OCI-LY1 (cell line): ENCODE measurements at regions not wholly inside any gene's neighbourhood (a gene's known extent, or its start where the extent isn't known, plus 50 kb on each side); places are given as distances from the start of the nearest gene placed in this dataset.

Experiments used
- EZH2 ChIP-seq: fragments of 200-600 bp; sonication (generic), shearing (Covaris generic); IDR thresholded peaks from 2 replicates; pipeline ENCODE4 v1.8.0; 2017; ENCODE audit warnings: borderline replicate concordance, mixed run types, mild to moderate bottlenecking, antibody characterized with exemption, low read length, moderate library complexity, mixed read lengths
- TF ChIP-seq, protein P1 (sequence below): fragments of 200-600 bp; sonication (generic), shearing (Covaris generic); IDR thresholded peaks from 2 replicates; pipeline ENCODE4 v1.5.1; 2017; ENCODE audit warnings: mild to moderate bottlenecking, antibody characterized with exemption, low read length, moderate library complexity, mixed read lengths

DNA sequence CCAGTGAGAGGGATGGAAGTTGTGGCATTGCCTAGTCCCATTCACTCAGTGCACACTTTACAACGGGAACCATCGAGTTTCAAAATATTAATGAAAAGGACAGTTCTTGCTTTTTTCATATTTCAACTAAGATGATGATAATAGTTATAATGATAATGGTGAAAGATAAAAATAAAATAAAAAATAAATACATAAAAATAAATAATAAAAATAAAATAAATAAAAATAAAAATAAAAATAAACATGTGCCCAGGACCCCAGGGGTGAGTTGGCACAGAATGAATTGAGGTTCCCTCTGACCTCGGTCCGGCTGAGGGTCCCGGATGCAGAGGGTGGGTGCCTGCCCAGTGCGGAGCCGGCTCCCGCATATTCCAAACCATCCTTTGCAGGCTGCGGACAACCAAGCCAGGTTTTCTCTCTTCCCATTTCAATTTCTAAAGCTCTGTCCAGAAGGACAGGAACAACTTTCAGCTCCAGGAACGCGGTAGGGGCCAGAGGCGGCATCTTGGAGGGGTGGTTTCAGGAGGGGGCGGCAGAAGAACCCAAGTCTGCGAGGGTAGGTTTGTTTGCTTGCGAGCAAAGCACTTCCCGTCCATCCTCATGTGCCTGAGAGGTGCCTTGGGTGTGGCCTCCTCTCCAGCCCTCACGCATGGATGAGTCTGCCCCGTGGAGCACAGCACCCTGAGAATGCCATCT lies 236.8 kb downstream of the DLL1 start:
- TF ChIP-seq, protein P1, sequence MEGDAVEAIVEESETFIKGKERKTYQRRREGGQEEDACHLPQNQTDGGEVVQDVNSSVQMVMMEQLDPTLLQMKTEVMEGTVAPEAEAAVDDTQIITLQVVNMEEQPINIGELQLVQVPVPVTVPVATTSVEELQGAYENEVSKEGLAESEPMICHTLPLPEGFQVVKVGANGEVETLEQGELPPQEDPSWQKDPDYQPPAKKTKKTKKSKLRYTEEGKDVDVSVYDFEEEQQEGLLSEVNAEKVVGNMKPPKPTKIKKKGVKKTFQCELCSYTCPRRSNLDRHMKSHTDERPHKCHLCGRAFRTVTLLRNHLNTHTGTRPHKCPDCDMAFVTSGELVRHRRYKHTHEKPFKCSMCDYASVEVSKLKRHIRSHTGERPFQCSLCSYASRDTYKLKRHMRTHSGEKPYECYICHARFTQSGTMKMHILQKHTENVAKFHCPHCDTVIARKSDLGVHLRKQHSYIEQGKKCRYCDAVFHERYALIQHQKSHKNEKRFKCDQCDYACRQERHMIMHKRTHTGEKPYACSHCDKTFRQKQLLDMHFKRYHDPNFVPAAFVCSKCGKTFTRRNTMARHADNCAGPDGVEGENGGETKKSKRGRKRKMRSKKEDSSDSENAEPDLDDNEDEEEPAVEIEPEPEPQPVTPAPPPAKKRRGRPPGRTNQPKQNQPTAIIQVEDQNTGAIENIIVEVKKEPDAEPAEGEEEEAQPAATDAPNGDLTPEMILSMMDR = no peak
- no peak for TF ChIP-seq EZH2
